ENCODE measurements at regions not wholly inside any gene's neighbourhood (a gene's known extent, or its start where the extent isn't known, plus 50 kb on each side); places are given as distances from the start of the nearest gene placed in this dataset.

DNA sequence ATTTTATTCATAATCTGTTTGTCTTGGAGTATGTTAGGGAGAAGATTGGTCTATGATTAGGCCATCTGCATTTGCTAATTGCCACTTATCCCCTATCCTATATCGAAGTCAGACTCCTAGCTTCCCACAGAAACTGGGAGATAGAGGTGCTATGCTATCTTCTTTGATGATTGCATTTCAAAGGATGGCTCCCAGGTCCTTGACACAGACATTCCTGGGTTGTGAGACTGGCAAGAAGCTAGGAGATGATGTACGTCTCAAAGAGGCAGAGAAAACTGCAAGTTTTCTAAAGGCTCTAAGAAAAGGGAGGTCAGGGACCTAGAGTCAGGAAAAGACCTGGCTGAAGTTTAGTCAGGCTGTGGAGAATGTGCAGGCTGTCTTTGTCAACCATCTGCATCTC is 1251.9 kb downstream of the PCDH17 start:
- TF ChIP-seq ZNF571 (tag by site-specific recombination; IDR thresholded peaks at IDR 0.05) (no peak), ZNF132 (tag by site-specific recombination; IDR thresholded peaks at IDR 0.05; ENCODE audit: borderline replicate concordance) (no peak)
- H3K4me3 ChIP-seq (ENCODE audit: low read depth, low read length), result no peak overlapping the region
- H3K4me1 ChIP-seq (ENCODE audit: control insufficient read depth, insufficient read depth, low read length), result no peaks in the 10 kb centered on the region
- H3K9me3 ChIP-seq (ENCODE audit: control insufficient read depth, insufficient read depth, low read depth, low read length), result no peaks in the 10 kb centered on the region
- POLR2A ChIA-PET, result no interaction called here
- H3K27ac ChIP-seq (ENCODE audit: extremely low read depth, low read depth, low read length), result no peak overlapping the region
- CTCF ChIA-PET, result interaction anchor here (0.6 kb wide), 1 partner anchor 28 kb away, joined by 3 read pairs; no protein-coding TSS in a partner anchor
- no peaks in the 10 kb centered on the region for H3K36me3 ChIP-seq (ENCODE audit: control insufficient read depth in 2 of 2, insufficient read depth in 1 of 2, low read length in 2 of 2)

DNA sequence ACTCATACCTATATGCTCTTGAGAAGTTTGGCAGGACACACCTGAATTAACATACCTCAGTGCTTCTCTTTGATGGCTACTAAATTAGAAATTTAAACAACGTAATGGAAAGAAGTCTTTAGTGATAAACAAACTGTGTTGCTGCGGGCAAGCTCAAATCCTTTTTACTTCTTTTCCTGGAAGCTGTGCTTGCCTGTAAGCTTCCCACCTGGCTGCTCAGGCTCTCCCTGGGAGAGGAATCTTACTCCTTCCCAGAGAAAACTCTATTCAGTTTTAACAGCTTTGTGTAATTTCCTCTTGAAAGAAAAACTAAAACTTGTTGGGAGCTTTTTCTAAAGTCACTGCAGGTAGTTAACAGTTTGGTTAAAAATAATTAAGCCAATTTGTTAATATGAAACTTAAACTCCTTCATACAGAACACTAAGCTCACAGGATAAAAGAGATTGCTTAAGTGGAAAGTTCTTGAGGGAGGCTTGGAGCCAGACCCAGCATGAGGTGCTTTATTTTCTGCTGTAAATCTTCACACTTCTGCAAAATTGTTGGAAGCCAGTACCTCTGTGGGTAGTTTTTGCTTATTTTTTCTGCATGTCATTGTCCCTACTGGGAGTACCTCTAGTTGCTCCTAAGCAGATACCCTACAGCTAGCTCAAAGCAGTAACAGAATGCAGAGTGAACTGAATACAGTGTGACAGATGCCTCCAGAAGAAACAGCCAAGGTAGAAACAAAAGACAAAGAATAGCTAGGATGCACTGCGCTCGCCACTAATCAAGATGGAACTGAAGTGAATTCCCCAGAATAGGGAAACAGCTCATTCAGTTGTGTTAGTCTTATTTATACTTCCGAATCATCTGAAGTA is 1253.0 kb downstream of the PCDH17 start:
- no peaks in the 10 kb centered on the region for H3K4me1 ChIP-seq (ENCODE audit: control insufficient read depth, insufficient read depth, low read length)
- TF ChIP-seq, protein P1, sequence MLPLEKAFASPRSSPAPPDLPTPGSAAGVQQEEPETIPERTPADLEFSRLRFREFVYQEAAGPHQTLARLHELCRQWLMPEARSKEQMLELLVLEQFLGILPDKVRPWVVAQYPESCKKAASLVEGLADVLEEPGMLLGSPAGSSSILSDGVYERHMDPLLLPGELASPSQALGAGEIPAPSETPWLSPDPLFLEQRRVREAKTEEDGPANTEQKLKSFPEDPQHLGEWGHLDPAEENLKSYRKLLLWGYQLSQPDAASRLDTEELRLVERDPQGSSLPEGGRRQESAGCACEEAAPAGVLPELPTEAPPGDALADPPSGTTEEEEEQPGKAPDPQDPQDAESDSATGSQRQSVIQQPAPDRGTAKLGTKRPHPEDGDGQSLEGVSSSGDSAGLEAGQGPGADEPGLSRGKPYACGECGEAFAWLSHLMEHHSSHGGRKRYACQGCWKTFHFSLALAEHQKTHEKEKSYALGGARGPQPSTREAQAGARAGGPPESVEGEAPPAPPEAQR (tag by site-specific recombination; IDR thresholded peaks at IDR 0.05), result no peak
- TF ChIP-seq ZNF837 (tag by site-specific recombination; IDR thresholded peaks at IDR 0.05), result no peak
- TF ChIP-seq KLF8 (tag by site-specific recombination; IDR thresholded peaks at IDR 0.05), result no peak
- TF ChIP-seq ZNF169 (tag by site-specific recombination; IDR thresholded peaks at IDR 0.05), result no peak
- TF ChIP-seq, protein P2, sequence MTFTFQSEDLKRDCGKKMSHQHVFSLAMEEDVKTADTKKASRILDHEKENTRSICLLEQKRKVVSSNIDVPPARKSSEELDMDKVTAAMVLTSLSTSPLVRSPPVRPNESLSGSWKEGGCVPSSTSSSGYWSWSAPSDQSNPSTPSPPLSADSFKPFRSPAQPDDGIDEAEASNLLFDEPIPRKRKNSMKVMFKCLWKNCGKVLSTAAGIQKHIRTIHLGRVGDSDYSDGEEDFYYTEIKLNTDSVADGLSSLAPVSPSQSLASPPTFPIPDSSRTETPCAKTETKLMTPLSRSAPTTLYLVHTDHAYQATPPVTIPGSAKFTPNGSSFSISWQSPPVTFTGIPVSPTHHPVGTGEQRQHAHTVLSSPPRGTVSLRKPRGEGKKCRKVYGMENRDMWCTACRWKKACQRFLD (tag by site-specific recombination; IDR thresholded peaks at IDR 0.05), result no peak
- TF ChIP-seq ZNF350 (tag by site-specific recombination; IDR thresholded peaks at IDR 0.05), result no peak
- TF ChIP-seq ZNF24 (tag by site-specific recombination; IDR thresholded peaks at IDR 0.05), result no peak
- TF ChIP-seq ZNF626 (tag by site-specific recombination; IDR thresholded peaks at IDR 0.05), result no peak
- no peak for TF ChIP-seq ZNF354C (tag by site-specific recombination; IDR thresholded peaks at IDR 0.05; ENCODE audit: borderline replicate concordance, low read depth)
- TF ChIP-seq SP2 (tag by site-specific recombination; IDR thresholded peaks at IDR 0.05), result no peak
- TF ChIP-seq, protein P3, sequence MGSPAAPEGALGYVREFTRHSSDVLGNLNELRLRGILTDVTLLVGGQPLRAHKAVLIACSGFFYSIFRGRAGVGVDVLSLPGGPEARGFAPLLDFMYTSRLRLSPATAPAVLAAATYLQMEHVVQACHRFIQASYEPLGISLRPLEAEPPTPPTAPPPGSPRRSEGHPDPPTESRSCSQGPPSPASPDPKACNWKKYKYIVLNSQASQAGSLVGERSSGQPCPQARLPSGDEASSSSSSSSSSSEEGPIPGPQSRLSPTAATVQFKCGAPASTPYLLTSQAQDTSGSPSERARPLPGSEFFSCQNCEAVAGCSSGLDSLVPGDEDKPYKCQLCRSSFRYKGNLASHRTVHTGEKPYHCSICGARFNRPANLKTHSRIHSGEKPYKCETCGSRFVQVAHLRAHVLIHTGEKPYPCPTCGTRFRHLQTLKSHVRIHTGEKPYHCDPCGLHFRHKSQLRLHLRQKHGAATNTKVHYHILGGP (tag by site-specific recombination; IDR thresholded peaks at IDR 0.05), result no peak
- TF ChIP-seq ZNF157 (tag by site-specific recombination; IDR thresholded peaks at IDR 0.05), result no peak
- TF ChIP-seq ZNF785 (tag by site-specific recombination; IDR thresholded peaks at IDR 0.05), result no peak
- TF ChIP-seq HOXA7 (CRISPR knock-in tag; IDR thresholded peaks at IDR 0.05; ENCODE audit: borderline replicate concordance), result no peak
- TF ChIP-seq, protein P4, sequence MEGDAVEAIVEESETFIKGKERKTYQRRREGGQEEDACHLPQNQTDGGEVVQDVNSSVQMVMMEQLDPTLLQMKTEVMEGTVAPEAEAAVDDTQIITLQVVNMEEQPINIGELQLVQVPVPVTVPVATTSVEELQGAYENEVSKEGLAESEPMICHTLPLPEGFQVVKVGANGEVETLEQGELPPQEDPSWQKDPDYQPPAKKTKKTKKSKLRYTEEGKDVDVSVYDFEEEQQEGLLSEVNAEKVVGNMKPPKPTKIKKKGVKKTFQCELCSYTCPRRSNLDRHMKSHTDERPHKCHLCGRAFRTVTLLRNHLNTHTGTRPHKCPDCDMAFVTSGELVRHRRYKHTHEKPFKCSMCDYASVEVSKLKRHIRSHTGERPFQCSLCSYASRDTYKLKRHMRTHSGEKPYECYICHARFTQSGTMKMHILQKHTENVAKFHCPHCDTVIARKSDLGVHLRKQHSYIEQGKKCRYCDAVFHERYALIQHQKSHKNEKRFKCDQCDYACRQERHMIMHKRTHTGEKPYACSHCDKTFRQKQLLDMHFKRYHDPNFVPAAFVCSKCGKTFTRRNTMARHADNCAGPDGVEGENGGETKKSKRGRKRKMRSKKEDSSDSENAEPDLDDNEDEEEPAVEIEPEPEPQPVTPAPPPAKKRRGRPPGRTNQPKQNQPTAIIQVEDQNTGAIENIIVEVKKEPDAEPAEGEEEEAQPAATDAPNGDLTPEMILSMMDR (tag by site-specific recombination; IDR thresholded peaks at IDR 0.05), result no peak
- no peak overlapping the region for H3K27ac ChIP-seq (ENCODE audit: extremely low read depth, low read depth, low read length)
- no peaks in the 10 kb centered on the region for H3K36me3 ChIP-seq (ENCODE audit: control insufficient read depth in 2 of 2, insufficient read depth in 1 of 2, low read length in 2 of 2)
- no peak overlapping the region for H3K4me3 ChIP-seq (ENCODE audit: low read depth, low read length)
- CTCF ChIA-PET, result no interaction called here
- H3K9me3 ChIP-seq (ENCODE audit: control insufficient read depth, insufficient read depth, low read depth, low read length), result no peaks in the 10 kb centered on the region
- POLR2A ChIA-PET, result no interaction called here

All from HEK293 (cell line).